ENCODE measurements at regions not wholly inside any gene's neighbourhood (a gene's known extent, or its start where the extent isn't known, plus 50 kb on each side); places are given as distances from the start of the nearest gene placed in this dataset.

DNA sequence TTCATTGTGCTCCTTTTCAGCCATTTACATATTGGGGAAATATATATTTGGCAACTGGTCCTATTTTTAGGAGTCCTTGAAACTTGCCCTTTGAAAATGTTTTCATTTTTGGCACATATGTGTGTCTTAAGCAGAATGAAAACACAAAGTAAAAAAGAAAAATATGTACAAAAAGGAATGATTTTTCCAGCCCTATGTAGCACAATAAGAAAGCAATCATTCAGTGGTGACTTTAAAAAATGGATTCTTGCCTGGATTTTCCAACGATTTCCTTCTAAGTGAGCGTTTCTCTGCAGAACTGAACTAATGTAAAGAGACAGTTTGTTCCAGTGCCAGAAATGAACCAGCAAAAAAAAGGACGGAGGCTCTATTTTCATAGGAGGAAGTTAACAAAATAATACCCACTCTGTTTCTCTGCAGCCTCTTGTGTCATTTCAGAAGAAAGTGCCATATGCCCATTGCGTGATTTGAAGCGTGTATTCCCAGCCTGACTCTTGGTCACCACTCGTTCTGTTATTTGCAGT is 340.1 kb downstream of the SETD4 start:
- Histone ChIP-seq H3K4ac (ENCODE audit: low read depth, low read length) (no peak overlapping the region), H3K79me2 (ENCODE audit: insufficient read depth, low read length) (no peaks in the 10 kb centered on the region), H3K14ac (ENCODE audit: insufficient read depth, low read length) (no peak overlapping the region), H4K91ac (ENCODE audit: insufficient read length, low read depth, low read length) (no peak overlapping the region), H3K4me2 (ENCODE audit: insufficient read depth, insufficient read length, low read length) (no peak overlapping the region), H3K27me3 (ENCODE audit: insufficient read depth, low read length) (no peaks in the 10 kb centered on the region; the same call in 1 of the 2 replicates), H2BK5ac (ENCODE audit: insufficient read length, low read length) (no peak overlapping the region), H3K56ac (ENCODE audit: insufficient read length, low read depth, low read length) (no peak overlapping the region), H3K27ac (ENCODE audit: insufficient read length, low read depth, low read length) (no peak overlapping the region), H3K9me3 (ENCODE audit: control insufficient read depth, low read depth, low read length) (no peaks in the 10 kb centered on the region), H4K5ac (ENCODE audit: insufficient read length, low read depth, low read length) (no peak overlapping the region), H2AFZ (ENCODE audit: low read length) (no peak overlapping the region), H3K79me1 (ENCODE audit: insufficient read depth, low read depth, low read length, poor library complexity, severe bottlenecking) (no peaks in the 10 kb centered on the region), H3K9ac (ENCODE audit: extremely low read depth, insufficient read length, low read length) (no peak overlapping the region), H3K23me2 (ENCODE audit: insufficient read length, low read depth, low read length, poor library complexity, severe bottlenecking) (no peaks in the 10 kb centered on the region), H2BK120ac (ENCODE audit: low read depth, low read length, poor library complexity, severe bottlenecking) (no peak overlapping the region), H3K23ac (ENCODE audit: insufficient read length, low read depth, low read length) (no peak overlapping the region), H3K4me1 (ENCODE audit: insufficient read depth, low read length) (no peaks in the 10 kb centered on the region), H2BK12ac (ENCODE audit: insufficient read length, low read depth, low read length) (no peak overlapping the region), H3K18ac (ENCODE audit: insufficient read length, low read depth, low read length) (no peak overlapping the region), H4K8ac (replicated peaks; ENCODE audit: insufficient read length, low read depth, low read length) (no peak overlapping the region), H2AK5ac (ENCODE audit: insufficient read length, low read length) (no peak overlapping the region), H2BK20ac (ENCODE audit: low read depth, low read length, poor library complexity, severe bottlenecking) (no peak overlapping the region), H3T11ph (ENCODE audit: low read length) (no peak overlapping the region), H2BK15ac (ENCODE audit: low read depth, low read length) (no peak overlapping the region), H4K20me1 (ENCODE audit: control insufficient read depth, insufficient read depth, insufficient read length) (no peaks in the 10 kb centered on the region)
- Mint-ChIP-seq H3K27ac (no peak overlapping the region), H3K4me1 (peaks cover 6 to 15% of the 10 kb centered on the region in 2 experiments), H3K36me3 (ENCODE audit: insufficient read depth in 1 of 3, low read depth in 3 of 3) (peaks cover 0 to 6% (median 0%) of the 10 kb centered on the region in 3 experiments; a peak in 3 of 7 replicates), H3K27me3 (ENCODE audit: low read depth) (peaks cover 74% of the 10 kb centered on the region), H3K9me3 (peaks cover 3 to 14% of the 10 kb centered on the region in 2 experiments; a peak in 4 of 5 replicates), H3K4me3 (no peak overlapping the region)
- TF ChIP-seq, protein P1, sequence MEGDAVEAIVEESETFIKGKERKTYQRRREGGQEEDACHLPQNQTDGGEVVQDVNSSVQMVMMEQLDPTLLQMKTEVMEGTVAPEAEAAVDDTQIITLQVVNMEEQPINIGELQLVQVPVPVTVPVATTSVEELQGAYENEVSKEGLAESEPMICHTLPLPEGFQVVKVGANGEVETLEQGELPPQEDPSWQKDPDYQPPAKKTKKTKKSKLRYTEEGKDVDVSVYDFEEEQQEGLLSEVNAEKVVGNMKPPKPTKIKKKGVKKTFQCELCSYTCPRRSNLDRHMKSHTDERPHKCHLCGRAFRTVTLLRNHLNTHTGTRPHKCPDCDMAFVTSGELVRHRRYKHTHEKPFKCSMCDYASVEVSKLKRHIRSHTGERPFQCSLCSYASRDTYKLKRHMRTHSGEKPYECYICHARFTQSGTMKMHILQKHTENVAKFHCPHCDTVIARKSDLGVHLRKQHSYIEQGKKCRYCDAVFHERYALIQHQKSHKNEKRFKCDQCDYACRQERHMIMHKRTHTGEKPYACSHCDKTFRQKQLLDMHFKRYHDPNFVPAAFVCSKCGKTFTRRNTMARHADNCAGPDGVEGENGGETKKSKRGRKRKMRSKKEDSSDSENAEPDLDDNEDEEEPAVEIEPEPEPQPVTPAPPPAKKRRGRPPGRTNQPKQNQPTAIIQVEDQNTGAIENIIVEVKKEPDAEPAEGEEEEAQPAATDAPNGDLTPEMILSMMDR (conservative IDR thresholded peaks at IDR 0.05), result no peak
- no CpG with 5 or more reads among the region's 6 CpGs for WGBS (ENCODE audit: extremely low coverage, insufficient read length, low lambda C conversion rate)
- no peak for DNase-seq

All from H9 (cell line).